ENCODE measurements at regions not wholly inside any gene's neighbourhood (a gene's known extent, or its start where the extent isn't known, plus 50 kb on each side); places are given as distances from the start of the nearest gene placed in this dataset.
A peak's percentile ranks its signal among the peaks of the same experiment; 100 is the strongest.

GRCh38 chr5:170168002-170168401 is 62.3 kb downstream of the FOXI1 start:
- no peak for TF ChIP-seq CTCF (conservative IDR thresholded peaks at IDR 0.05; ENCODE audit: low read length)
- no peak for DNase-seq (ENCODE audit: low read depth)
- no peak overlapping the region for H3K4me3 ChIP-seq (ENCODE audit: low read length)

GRCh38 chr5:170168797-170169196 is 63.1 kb downstream of the FOXI1 start:
- DNase-seq (ENCODE audit: low read depth): no peak
- TF ChIP-seq CTCF (conservative IDR thresholded peaks at IDR 0.05; ENCODE audit: low read length): no peak
- no peak overlapping the region for H3K4me3 ChIP-seq (ENCODE audit: low read length)

GRCh38 chr5:170169996-170170395 is 62.8 kb upstream of the C5orf58 start:
- no peak for TF ChIP-seq CTCF (conservative IDR thresholded peaks at IDR 0.05; ENCODE audit: low read length)
- no peak for DNase-seq (ENCODE audit: low read depth)
- H3K4me3 ChIP-seq (ENCODE audit: low read length): no peak overlapping the region

GRCh38 chr5:170171811-170172210 is 61.0 kb upstream of the C5orf58 start:
- no peak for TF ChIP-seq CTCF (conservative IDR thresholded peaks at IDR 0.05; ENCODE audit: low read length)

GRCh38 chr5:170173227-170173626 is 59.6 kb upstream of the C5orf58 start:
- H3K4me3 ChIP-seq (ENCODE audit: low read length): no peak overlapping the region
- peak; percentile 42 for DNase-seq (ENCODE audit: low read depth)
- TF ChIP-seq CTCF (conservative IDR thresholded peaks at IDR 0.05; ENCODE audit: low read length): no peak

More at GRCh38 chr5:170171811-170172210, 61.0 kb upstream of the C5orf58 start:
- DNase-seq (ENCODE audit: low read depth): no peak
- H3K4me3 ChIP-seq (ENCODE audit: low read length): no peak overlapping the region

GRCh38 chr5:170173647-170174046 is 59.1 kb upstream of the C5orf58 start:
- H3K4me3 ChIP-seq (ENCODE audit: low read length): no peak overlapping the region
- TF ChIP-seq CTCF (conservative IDR thresholded peaks at IDR 0.05; ENCODE audit: low read length): no peak
- DNase-seq (ENCODE audit: low read depth): no peak

GRCh38 chr5:170176916-170177315 is 55.9 kb upstream of the C5orf58 start:
- no peak overlapping the region for H3K4me3 ChIP-seq (ENCODE audit: low read length)
- DNase-seq (ENCODE audit: low read depth): no peak
- TF ChIP-seq CTCF (conservative IDR thresholded peaks at IDR 0.05; ENCODE audit: low read length): no peak

All from AG10803 (cell line).